HG02763 (cell line): ENCODE measurements at regions not wholly inside any gene's neighbourhood (a gene's known extent, or its start where the extent isn't known, plus 50 kb on each side); places are given as distances from the start of the nearest gene placed in this dataset.

Experiments used
- ATAC-seq: cut with Tn5 transposase; IDR thresholded peaks from one replicate; pipeline ENCODE4 v1.9.1; 2021; ENCODE audit warnings: mild to moderate bottlenecking, moderate library complexity; ENCODE audit not compliant: unreplicated experiment

DNA sequence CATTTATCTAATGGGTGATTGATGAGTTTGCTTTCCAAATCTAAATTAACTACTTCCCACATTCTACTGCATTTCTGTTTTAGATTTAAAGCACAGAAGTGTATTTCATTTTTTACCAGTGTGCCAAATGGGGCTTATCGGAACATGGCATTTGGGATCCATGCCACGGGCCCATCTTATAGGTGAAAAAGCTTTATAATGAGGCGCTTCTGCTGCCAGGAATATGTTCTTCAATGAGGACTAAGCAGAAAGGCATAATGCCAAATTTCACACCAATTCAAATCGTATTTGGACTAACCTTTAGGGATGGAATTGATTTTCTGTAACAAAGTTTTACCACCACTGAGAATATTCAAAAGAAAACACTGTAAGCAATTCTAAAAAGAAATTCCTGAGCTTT lies 803.5 kb upstream of the FLRT2 start:
- no peak for ATAC-seq

GRCh38 chr14:84749191-84749955 lies 780.6 kb upstream of the FLRT2 start:
- no peak for ATAC-seq

DNA sequence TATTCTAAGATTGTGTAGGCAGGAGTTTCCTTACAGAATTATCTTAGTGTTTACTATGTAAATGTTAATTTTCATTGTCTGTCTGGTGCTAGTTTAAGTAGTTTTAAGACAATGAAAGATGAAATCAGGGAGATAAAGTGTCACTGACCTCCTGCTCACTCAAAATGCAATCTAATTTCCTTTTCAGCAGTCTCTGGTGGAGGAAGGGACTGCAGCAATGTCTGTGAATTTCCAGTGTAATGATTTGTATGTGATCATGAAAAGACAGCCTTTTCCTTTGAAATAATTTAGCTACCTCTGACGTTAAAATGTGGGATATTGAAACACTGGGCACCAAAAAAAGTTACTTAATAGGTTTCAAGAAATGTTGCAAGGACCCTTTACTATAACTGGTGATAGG lies 779.7 kb upstream of the FLRT2 start:
- ATAC-seq: no peak

DNA sequence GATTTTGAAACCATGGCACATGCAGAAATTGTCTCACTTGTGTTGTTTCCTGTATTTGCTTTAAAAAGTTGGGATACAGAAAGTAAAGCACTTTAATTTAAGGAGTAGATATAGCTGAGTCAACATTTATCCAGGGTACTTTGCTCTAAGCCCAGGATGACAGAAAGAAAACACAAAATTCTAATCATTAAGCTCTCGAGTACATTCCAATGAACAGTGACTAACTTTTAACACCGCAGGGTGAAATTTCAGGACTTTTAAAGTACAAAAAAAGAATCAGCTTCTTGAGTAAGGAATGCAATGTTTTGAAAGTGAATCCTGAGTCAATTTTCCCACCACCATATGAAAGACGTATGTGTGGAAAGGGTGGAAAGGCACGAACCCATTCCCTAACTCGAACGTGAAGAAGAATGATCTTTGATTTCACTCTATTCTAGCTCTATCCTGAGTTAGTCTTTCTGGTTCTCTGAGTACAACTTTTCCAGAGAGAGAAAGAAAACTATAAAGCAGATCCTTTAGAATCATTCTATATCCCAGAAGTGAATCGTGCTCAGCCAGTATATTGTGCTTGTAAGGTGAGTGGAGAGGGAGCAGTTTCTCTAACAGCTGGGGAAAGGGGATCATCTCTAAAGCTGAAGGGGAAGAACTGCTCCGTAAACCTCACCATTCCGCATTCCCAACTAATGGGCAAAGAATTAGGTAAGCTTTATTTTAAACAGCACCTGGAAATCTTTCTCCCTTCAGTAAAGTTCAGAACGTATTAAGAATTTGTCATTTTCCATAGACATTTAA lies 779.0 kb upstream of the FLRT2 start:
- no peak for ATAC-seq

GRCh38 chr14:84751745-84752144 lies 778.2 kb upstream of the FLRT2 start:
- no peak for ATAC-seq

DNA sequence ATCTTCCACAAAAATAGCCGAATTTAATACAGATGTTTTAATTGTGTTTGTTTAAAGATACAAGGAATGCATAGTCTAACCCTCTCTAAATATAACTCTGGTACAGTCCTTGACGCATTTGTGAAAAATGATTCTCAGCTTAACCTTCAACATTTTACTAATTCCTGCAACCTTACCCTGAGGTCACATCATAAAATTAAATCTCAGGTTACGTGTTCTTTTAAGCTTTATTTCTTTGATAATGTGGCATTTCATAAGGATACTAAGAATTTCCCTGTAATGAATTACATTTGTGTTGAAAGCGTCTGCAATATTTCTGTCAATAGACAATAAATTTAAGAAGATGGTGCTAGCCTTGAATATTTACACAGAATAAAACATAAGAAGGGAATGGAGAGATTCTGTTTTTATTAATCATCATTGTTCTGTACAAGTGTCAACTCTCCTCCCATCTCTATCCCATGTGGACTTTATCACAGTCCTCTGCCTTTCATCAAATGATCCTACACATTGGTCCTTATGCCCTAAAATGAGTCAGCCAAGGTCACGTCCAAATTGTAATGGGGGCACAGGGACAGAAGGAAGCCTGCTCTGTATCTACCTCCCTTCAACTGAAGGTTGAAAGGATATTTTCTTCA lies 769.3 kb upstream of the FLRT2 start:
- ATAC-seq: no peak

GRCh38 chr14:84767434-84767833 lies 762.5 kb upstream of the FLRT2 start:
- no peak for ATAC-seq

DNA sequence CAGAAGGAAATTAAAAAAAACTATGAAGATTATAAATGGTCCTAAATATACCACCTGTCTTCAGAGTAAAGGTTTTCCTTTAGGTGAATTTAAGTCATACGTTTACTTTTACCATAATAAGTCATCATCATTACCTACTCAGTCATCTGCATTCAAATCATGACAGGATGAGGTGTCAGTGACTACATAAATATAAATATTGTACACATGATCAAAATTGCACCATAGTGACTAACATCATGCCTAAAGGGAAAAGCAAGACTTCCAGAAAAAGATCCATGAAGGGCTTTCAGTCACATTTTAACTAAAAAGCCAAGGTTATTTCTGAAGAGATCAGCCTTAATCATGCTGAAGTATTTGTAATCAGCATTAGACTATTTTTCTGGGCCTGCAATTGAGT lies 759.9 kb upstream of the FLRT2 start:
- no peak for ATAC-seq

DNA sequence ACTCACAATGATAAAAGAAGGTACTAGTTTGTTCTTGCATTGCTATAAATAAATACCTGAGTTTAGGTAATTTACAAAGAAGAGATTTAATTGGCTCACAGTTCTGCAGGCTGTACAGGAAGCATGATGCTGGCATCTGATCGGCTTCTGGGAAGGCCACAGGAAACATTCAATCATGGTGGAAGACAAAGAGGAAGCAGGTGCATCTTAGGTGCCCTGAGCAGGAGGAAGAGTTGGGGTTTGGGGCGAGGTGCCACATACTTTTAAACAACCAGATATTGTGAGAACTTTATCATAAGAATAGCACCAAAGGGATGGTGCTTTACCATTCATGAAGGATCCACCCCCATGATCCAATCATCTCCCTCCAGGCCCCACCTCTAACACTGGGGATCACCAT lies 752.6 kb upstream of the FLRT2 start:
- no peak for ATAC-seq

DNA sequence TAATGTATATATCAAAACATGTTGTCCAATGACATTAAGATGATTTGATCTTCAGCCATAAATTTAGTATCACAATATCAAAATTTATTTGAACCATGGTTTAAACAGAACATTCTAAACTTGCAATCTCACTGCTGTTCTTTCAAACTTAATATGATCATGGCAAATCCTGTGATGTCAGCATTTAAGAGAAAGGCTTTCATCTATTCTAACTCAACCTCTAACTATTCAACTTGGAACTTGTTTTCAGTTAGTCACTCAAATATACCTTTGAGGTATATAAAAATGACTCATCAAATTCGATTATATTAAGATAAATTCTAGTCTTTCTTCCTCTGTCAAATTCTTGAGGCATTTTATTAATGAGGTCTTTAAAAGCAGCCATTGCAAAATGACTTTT lies 747.0 kb upstream of the FLRT2 start:
- ATAC-seq: no peak

DNA sequence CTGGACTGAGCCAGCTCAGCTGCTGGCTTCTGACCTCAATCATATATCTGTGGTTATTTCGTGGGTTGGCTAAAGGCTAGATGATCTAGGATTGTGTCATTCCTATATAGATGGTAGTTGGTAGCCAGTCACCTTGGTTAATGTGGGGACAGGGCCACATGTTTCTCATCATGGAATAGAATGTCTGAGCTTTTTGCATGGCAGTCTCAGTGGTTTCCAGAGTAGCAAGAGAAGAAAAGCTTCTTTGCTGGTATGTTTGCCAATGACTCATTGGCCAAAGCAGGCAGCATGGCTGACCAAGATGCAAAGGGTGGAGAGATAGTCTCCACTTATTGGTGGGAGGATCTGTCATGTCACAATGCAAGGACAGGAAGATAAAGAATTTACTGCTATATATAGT lies 746.4 kb upstream of the FLRT2 start:
- no peak for ATAC-seq

DNA sequence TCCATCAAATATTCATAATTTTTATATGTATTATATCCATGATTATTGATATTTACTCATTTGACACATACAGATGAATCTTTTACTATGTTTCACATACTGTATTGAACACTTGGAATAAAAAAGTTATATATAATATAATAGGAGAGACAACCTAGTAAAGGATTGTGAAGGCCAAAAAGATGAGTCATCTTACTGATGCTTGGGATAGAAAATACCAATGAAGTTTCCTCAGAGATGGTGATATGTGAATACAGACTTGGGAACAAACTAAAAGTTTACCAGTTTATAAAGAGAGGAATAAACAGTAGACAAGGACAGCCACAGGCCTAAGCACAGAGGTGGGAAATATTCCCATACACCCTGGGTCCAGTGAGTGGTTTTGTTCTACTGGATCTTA lies 743.9 kb upstream of the FLRT2 start:
- ATAC-seq: no peak

- ATAC-seq: no peak
Observed at GRCh38 chr14:84789012-84789411, 740.9 kb upstream of the FLRT2 start.

- ATAC-seq: no peak
Observed at GRCh38 chr14:84792722-84793410, 737.1 kb upstream of the FLRT2 start.

GRCh38 chr14:84797326-84797725 lies 732.6 kb upstream of the FLRT2 start:
- ATAC-seq: no peak

GRCh38 chr14:84804468-84804867 lies 725.5 kb upstream of the FLRT2 start:
- ATAC-seq: no peak

- ATAC-seq: no peak
Observed at GRCh38 chr14:84804895-84805294, 725.0 kb upstream of the FLRT2 start.

DNA sequence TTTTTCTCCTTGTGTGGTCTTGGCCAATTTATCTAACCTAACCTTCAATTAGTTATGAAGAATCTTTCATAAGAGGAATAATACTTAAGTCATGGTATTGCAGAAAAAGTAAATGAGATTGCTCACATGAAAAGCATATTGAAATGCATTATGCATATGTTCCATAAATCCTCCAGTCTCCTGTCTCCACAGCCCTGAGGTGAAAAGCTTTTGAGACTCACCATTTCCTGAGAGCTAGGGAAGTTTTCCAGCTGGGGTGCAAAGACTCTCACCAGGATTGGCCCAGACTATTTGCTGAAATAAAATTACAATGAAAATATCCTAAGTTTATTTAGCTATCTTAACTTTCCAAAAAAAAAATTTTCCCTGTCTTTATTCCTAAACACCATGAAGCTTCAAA lies 723.8 kb upstream of the FLRT2 start:
- ATAC-seq: no peak

DNA sequence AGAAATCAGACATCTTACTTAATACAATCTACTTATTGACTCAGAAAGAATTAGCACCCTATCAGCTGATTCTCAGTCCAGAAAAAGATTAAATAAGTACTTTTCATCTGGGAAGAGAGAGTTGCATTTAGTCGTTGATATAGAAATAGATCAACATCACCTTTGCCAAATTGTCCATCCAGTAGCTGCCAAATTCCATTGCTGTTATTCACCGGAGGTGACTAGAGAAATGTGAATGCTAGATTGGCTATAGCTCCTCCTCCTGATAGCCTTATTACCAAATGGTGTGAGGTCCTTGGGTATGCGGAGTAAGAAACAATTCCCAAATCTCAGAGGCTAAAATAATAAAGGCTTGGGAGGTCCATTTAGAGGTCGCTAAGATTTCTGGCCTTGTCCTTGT lies 723.3 kb upstream of the FLRT2 start:
- ATAC-seq: no peak

DNA sequence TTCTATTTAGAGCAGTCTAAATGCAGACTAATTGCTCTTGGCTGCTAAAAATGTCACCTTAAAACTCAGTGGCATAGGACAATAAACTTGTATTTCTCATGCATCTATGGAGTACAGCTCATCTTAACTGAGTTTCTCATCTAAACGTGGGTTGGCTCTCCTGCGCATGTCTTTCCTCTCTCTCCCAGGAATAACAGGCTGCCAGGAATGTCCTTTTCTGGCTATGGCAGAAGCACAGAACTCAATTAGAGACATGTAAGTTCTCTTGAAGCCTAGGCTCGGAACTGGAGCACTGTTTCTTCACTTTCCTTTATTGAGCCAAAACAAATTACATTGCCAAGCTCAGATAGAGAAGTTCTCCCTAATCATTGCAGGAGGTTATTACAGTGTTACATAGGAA lies 722.3 kb upstream of the FLRT2 start:
- no peak for ATAC-seq

- ATAC-seq: no peak
Observed at GRCh38 chr14:84809158-84809557, 720.8 kb upstream of the FLRT2 start.
